Sigmoid colon (tissue), 4 donors: ENCODE measurements at regions not wholly inside any gene's neighbourhood (a gene's known extent, or its start where the extent isn't known, plus 50 kb on each side); places are given as distances from the start of the nearest gene placed in this dataset.

Source experiments
- CTCF ChIP-seq, 4 experiments: fragments of 450-650 bp in 3 of 4; fragments of 200-600 bp in 1 of 4; IDR thresholded peaks; one replicate each; pipeline ENCODE4 v1.5.1; 2016 to 2019; ENCODE audit warnings: antibody characterized with exemption in 4 of 4, mild to moderate bottlenecking in 3 of 4, moderate library complexity in 2 of 4
- EP300 ChIP-seq, 4 donors: sonication (generic); formaldehyde crosslinking; IDR thresholded peaks; one replicate each; pipeline ENCODE4 v1.6.1; 2017; ENCODE audit warnings: antibody characterized with exemption in 4 of 4
- POLR2A ChIP-seq, 2 donors: fragments of 450-650 bp; IDR thresholded peaks; one replicate each; pipeline ENCODE4 v1.6.1; 2016; ENCODE audit warnings: antibody characterized with exemption in 2 of 2, mild to moderate bottlenecking in 2 of 2, moderate library complexity in 2 of 2
- POLR2AphosphoS5 ChIP-seq, 4 donors: sonication (generic); formaldehyde crosslinking; IDR thresholded peaks; one replicate each; pipeline ENCODE4 v1.6.1; 2017; ENCODE audit warnings: antibody characterized with exemption in 4 of 4

GRCh38 chr3:146838221-146838620, 233.1 kb upstream of the PLSCR5 start:
- TF ChIP-seq CTCF (IDR thresholded peaks at IDR 0.05) (no peak), POLR2AphosphoS5 (IDR thresholded peaks at IDR 0.05) (no peak), POLR2A (IDR thresholded peaks at IDR 0.05) (no peak), EP300 (IDR thresholded peaks at IDR 0.05) (no peak)
